Activated naive CD4-positive, alpha-beta T cell treated with anti-CD3 and anti-CD28 coated beads, Interleukin-2, amount 10 ng/mL, durations not matched to agents 7 days and 5 days (primary cell): ENCODE measurements at regions not wholly inside any gene's neighbourhood (a gene's known extent, or its start where the extent isn't known, plus 50 kb on each side); places are given as distances from the start of the nearest gene placed in this dataset.
"Not testable (repeated sequence)": the region's sequence is repeated elsewhere in the genome, so short reads cannot be mapped to it uniquely, and the experiment has no call there.

Experiments
- CTCF ChIA-PET: fragments of 350-600 bp; sonication (Branson Sonifier 250); formaldehyde crosslinking; loops from one replicate; lab custom pipeline; 2021; ENCODE audit warnings: antibody characterized with exemption; lab: Charles Lee
- DNase-seq: peaks from one replicate; pipeline ENCODE4 v3.0.0-alpha.2; 2020
- H3K27ac Mint-ChIP-seq: one replicate; pipeline ENCODE4 v1.8.0; 2021; ENCODE audit warnings: mild to moderate bottlenecking, moderate library complexity, mixed read lengths
- H3K27me3 Mint-ChIP-seq: one replicate; pipeline ENCODE4 v1.8.0; 2021; ENCODE audit warnings: mild to moderate bottlenecking, mixed read lengths
- H3K36me3 Mint-ChIP-seq: one replicate; pipeline ENCODE4 v1.8.0; 2021; ENCODE audit warnings: mixed read lengths
- H3K4me1 Mint-ChIP-seq: one replicate; pipeline ENCODE4 v1.8.0; 2021; ENCODE audit warnings: mixed read lengths
- H3K4me3 Mint-ChIP-seq: one replicate; pipeline ENCODE4 v1.8.0; 2021; ENCODE audit warnings: mild to moderate bottlenecking, moderate library complexity, mixed read lengths
- H3K9me3 Mint-ChIP-seq: one replicate; pipeline ENCODE4 v1.8.0; 2021; ENCODE audit warnings: mixed read lengths

DNA sequence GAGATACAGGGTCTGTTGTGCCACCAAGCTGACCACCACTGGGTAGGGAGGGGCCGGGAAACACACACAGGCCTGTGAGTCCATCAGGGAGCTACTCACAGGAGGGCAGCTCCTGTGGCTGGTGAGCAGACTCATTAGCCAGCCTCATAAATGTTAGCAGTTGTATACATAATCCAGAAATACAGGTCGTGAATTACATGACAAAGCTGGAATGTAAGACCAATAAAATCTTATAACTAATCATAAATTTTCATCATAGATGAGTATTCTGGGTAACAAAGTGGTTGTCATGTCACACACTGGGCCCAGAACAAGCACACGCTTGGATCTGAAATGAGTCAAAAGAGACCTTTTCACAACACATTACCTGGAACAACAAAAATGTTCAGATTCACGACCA is 642.6 kb upstream of the AUTS2 start:
- Mint-ChIP-seq H3K4me3 (no peak overlapping the region), H3K27ac (no peak overlapping the region), H3K4me1 (no peaks in the 10 kb centered on the region), H3K36me3 (no peaks in the 10 kb centered on the region), H3K9me3 (peaks cover 31% of the 10 kb centered on the region), H3K27me3 (no peaks in the 10 kb centered on the region)
- no peak for DNase-seq
- CTCF ChIA-PET = no interaction called here

DNA sequence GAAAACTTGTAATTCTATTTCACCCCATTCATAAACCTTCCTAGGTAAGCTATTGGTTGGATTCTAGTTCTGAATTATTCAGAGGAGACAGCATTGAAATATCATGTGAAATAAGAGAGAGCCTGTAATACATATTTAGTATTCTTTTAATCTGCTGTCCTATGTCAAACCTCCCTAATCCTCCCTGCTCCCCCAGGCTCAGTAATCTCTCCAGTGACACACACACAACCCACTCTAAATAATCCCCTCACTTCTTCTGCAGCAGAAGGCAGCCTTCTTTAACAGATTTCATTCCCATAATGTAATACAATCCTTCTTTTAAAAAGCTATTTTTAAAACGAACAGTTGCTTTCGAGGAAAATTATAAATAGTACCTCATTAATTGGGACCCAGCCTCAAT is 639.7 kb upstream of the AUTS2 start:
- Mint-ChIP-seq H3K27me3 (no peaks in the 10 kb centered on the region), H3K36me3 (no peaks in the 10 kb centered on the region)
- CTCF ChIA-PET = no interaction called here

DNA sequence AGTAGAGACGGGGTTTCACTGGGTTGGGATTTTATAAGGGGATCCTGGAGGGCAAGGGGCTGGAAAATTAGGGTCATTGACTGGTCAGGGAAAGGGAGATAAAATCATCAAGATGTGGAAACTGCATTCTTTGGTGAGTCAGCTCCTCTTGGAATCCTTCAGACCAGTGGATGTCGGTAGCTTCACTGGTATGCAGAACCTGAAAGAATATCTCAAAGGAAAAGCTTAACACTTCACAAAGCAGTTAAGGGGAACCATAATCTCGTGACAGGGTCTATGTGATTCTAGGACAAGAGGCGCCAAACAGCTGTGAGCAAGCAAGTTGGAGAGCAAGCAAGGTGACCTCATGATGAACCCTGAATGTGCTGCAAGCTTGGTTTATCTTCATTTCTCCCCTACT is 634.7 kb upstream of the AUTS2 start:
- Mint-ChIP-seq H3K9me3 (peaks cover 30% of the 10 kb centered on the region), H3K4me3 (no peak overlapping the region), H3K4me1 (no peaks in the 10 kb centered on the region), H3K27me3 (no peaks in the 10 kb centered on the region), H3K27ac (no peak overlapping the region), H3K36me3 (no peaks in the 10 kb centered on the region)
- CTCF ChIA-PET = no interaction called here
- no peak for DNase-seq

More for the DNA sequence above, 639.7 kb upstream of the AUTS2 start:
- H3K4me3 Mint-ChIP-seq = no peak overlapping the region
- peaks cover 40% of the 10 kb centered on the region for H3K9me3 Mint-ChIP-seq
- H3K27ac Mint-ChIP-seq = no peak overlapping the region
- H3K4me1 Mint-ChIP-seq = no peaks in the 10 kb centered on the region
- no peak for DNase-seq

DNA sequence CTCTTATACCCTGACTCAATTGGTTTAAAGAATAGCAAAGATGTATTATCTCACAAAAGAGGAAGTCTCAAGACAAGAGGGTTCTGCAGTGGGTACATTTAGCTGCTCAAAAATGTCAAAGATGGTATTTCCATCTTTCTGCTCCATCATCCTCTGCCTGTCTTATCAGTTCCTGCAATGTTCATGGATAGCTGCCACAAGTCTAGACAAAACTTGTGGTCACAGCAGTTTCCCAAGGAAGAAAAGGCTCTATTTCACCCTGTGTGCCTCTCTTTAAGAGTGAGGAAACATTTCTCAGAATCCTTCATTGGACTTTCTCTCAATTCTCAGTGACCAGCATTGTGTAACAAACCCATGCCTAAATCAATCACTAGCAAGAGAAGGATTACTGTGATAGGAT is 634.2 kb upstream of the AUTS2 start:
- no peak for DNase-seq
- no peaks in the 10 kb centered on the region for H3K27me3 Mint-ChIP-seq
- H3K4me3 Mint-ChIP-seq = no peak overlapping the region
- no peaks in the 10 kb centered on the region for H3K4me1 Mint-ChIP-seq
- CTCF ChIA-PET = no interaction called here
- H3K36me3 Mint-ChIP-seq = no peaks in the 10 kb centered on the region
- H3K27ac Mint-ChIP-seq = no peak overlapping the region
- peaks cover 26% of the 10 kb centered on the region for H3K9me3 Mint-ChIP-seq

DNA sequence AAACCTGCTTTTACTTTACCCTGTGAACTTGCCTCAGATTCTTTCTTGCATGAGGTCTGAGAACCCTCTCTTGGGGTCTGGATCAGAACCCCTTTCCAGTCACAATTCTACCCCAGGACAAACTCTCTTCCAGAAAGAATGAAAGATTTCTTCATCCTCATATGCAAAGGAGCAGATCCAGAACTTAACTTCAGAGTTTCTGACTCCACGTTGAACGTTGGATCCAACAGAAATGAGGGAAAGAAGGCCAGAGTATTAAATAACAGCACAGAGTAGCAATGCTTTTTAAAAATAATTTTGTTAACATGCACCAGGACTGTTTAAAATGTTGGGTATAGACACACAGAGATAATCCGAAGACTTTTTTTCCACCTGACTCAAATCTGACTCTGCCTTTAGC is 632.9 kb upstream of the AUTS2 start:
- Mint-ChIP-seq H3K27ac (no peak overlapping the region), H3K9me3 (peaks cover 28% of the 10 kb centered on the region), H3K36me3 (no peaks in the 10 kb centered on the region), H3K4me3 (no peak overlapping the region), H3K4me1 (no peaks in the 10 kb centered on the region), H3K27me3 (no peaks in the 10 kb centered on the region)
- CTCF ChIA-PET = no interaction called here
- no peak for DNase-seq

DNA sequence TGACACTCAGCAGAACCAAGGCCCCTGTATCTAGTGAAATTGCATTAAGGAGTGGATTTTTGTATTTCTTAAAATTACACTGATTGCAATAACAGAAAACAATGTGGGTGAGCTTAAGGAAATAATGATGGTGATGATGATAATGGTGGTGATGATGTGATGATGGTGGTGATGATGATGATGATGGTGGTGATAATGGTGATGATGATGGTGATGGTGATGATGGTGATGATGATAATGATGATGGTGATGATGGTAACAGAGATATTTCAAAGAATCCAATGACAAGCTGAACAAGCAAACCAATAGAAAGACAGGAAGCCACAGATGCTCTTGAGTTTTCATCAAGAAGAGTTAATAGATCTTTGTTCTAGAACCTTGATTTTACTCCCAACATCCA is 630.7 kb upstream of the AUTS2 start:
- CTCF ChIA-PET = no interaction called here
- H3K4me3 Mint-ChIP-seq = no peak overlapping the region
- no peak overlapping the region for H3K27ac Mint-ChIP-seq
- no peaks in the 10 kb centered on the region for H3K4me1 Mint-ChIP-seq
- no peaks in the 10 kb centered on the region for H3K27me3 Mint-ChIP-seq
- H3K9me3 Mint-ChIP-seq = peaks cover 27% of the 10 kb centered on the region
- no peaks in the 10 kb centered on the region for H3K36me3 Mint-ChIP-seq
- DNase-seq = no peak

DNA sequence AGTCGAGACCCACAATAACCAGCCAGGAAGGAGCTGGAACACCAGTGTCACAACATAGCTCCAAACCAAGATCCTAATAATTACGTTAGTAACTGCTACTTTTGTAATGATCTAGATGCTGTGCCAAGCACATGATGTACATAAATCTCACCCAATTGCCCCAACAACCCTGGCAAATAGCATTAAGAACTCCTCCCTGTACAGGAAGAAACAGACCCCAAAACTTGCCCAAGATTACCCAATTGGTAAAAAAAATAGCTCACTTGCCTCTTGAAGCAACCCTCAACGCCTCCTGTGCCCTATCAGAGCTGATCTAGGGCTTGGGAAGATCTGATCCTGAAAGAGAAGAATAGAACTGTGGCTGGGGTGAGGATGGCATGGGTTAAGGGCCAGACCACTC is 628.7 kb upstream of the AUTS2 start:
- CTCF ChIA-PET = no interaction called here
- Mint-ChIP-seq H3K9me3 (peaks cover 19% of the 10 kb centered on the region), H3K36me3 (no peaks in the 10 kb centered on the region), H3K4me3 (no peak overlapping the region), H3K4me1 (no peaks in the 10 kb centered on the region), H3K27me3 (no peaks in the 10 kb centered on the region), H3K27ac (no peak overlapping the region)
- DNase-seq = no peak

DNA sequence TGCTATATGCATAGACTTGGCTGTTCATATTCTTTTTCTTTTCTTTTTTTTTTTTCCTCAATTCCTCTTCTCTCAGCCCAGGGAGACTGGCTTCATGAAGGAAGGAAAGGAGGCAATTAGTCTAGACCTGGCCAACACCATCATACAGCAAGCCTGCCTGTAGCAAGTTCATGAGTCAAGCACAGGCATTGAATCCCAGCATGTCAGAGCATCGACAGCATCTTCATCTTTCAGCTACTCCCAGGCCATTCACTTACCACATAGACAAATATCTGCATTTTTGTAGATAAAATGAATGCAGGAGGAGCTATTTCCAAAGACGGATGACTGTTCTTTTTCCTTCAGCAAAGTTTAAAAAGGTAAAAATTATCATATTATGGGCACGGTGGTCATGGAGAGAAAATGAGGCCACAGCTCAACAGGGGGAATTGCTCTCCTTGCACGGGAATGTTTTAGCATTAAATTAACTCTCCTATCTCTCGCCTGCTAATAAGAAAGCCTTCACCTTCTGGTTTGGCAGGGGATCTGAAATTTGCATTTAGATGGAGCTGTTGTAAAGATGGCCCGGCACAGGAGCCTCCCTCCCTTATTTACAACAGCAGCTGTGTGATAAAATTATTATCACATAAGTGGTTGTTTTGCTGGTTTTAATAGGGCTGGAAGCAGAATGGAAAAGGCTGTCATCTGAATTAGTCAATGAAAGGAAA is 626.5 kb upstream of the AUTS2 start:
- Mint-ChIP-seq H3K27ac (no peak overlapping the region), H3K27me3 (no peaks in the 10 kb centered on the region), H3K36me3 (no peaks in the 10 kb centered on the region), H3K4me3 (no peak overlapping the region), H3K9me3 (peaks cover 28% of the 10 kb centered on the region), H3K4me1 (no peaks in the 10 kb centered on the region)
- CTCF ChIA-PET = no interaction called here
- no peak for DNase-seq

DNA sequence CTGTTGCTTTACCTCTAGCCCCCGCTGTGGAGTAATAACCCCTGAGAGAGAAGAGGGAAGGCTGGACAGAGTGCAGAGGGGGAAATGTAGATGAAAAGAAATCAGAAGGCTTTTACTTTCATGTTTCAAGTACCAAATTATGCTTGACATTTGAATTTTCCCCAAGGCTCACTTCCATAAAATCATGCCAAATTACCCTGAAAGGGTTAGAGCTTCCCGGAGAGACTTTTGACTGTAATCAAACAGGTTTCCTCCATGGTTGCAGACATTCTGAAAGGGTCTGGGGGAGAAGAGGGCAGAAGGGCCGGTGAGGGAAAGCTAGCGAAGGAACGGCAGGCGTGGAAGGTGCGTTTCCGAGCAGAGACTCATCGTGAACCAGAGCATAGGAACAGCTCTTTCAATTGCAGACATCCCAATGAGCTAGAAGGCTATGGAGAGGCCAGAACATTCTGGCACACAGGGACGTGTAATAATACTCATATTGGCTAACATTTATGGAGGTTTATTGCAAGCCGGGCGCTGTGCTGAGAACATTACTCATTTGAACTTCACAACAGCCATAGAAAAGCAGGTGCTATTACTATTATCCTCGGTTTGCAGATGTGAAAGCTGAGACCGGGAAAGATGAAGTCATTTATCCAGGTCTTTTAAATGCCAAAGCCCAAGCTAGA is 620.8 kb upstream of the AUTS2 start:
- H3K36me3 Mint-ChIP-seq = no peaks in the 10 kb centered on the region
- no peak overlapping the region for H3K27ac Mint-ChIP-seq
- H3K4me3 Mint-ChIP-seq = no peak overlapping the region
- peaks cover 36% of the 10 kb centered on the region for H3K9me3 Mint-ChIP-seq
- H3K4me1 Mint-ChIP-seq = no peaks in the 10 kb centered on the region
- no peak for DNase-seq
- H3K27me3 Mint-ChIP-seq = no peaks in the 10 kb centered on the region
- CTCF ChIA-PET = interaction anchor here (0.6 kb wide), 1 partner anchor 148 kb away, joined by 3 read pairs; no protein-coding TSS in a partner anchor

DNA sequence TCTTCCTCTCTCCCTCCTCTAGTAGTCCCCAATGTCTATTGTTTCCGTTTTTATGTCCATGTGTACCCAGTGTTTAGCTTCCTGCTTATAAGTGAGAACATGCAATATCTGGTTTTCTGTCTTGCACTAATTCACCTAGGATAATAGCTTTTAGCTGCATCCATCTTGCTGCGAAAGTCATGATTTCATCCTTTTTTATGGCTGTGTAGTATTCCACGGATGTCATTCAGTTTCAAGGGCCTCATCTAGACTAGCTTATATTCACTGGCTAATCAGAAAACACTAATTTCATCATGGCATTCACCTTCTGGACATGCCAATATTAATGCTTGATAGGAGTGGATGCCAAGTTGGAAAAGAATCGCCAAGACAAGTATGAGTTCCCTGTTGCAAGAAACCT is 619.6 kb upstream of the AUTS2 start:
- DNase-seq = no peak
- Mint-ChIP-seq H3K4me3 (no peak overlapping the region), H3K9me3 (peaks cover 42% of the 10 kb centered on the region), H3K27ac (no peak overlapping the region), H3K27me3 (no peaks in the 10 kb centered on the region), H3K36me3 (no peaks in the 10 kb centered on the region), H3K4me1 (no peaks in the 10 kb centered on the region)
- CTCF ChIA-PET = no interaction called here

DNA sequence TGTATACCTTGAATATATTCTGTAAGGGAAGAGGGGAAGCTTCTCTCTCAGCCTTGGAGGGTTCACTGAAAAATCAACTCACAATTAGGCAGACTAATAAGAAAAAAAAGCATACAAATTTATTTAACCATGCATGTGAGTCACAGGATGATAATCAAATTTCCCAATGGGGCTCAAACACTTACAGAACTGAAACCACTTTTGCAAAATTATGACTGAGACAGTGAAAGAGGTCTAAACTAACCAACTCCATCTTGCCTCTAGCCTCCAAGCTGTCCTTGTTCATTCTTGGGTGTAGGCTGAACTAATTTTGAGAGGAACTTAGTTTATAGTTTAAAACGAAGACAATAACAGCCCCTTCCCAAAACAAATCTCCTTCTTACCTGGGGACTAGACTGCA is 618.3 kb upstream of the AUTS2 start:
- CTCF ChIA-PET = no interaction called here
- Mint-ChIP-seq H3K4me3 (no peak overlapping the region), H3K27me3 (no peaks in the 10 kb centered on the region), H3K27ac (no peak overlapping the region), H3K36me3 (no peaks in the 10 kb centered on the region), H3K9me3 (peaks cover 44% of the 10 kb centered on the region), H3K4me1 (no peaks in the 10 kb centered on the region)
- DNase-seq = no peak

DNA sequence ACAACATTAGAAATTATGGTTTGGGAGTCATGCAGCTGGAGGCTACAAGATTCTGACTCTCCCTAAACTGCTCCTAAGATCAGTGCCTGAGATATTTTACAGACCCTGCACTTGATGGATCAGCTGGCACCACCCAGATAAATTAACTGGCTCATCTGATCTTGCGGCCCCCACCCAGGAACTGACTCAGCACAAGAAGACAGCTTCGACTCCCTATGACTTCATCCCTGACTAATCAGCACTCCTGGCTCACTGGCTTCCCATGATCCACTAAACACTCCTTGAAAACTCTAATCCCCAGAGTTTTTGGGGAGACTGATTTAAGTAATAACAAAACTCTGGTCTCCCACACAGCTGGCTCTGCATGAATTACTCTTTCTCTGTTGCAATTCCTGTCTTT is 617.8 kb upstream of the AUTS2 start:
- H3K4me1 Mint-ChIP-seq, H3K4me3 Mint-ChIP-seq, H3K27ac Mint-ChIP-seq, DNase-seq, CTCF ChIA-PET, H3K27me3 Mint-ChIP-seq, H3K36me3 Mint-ChIP-seq: not testable (repeated sequence)
- peaks cover 46% of the 10 kb centered on the region for H3K9me3 Mint-ChIP-seq

DNA sequence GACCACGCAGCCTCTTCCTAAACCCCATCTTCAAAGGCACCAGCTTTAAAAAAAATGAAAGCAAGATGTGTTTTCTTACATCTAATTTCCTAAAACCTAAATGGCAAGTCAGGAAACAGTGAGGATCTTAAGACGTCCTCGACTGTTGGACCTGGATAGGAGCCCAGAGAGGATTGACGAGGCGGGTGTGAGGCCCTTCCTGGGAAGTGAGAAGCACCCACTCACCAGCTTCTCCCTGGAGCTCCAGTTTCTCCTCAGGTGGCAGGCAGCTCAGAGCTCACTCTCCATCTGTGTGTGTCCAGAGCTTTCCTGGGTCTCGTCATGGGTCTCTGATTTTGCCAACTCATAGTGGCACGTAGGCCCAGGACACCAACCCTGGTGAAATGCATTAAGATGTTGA is 614.0 kb upstream of the AUTS2 start:
- H3K4me3 Mint-ChIP-seq = no peak overlapping the region
- no peak overlapping the region for H3K27ac Mint-ChIP-seq
- no peaks in the 10 kb centered on the region for H3K36me3 Mint-ChIP-seq
- no peak for DNase-seq
- no peaks in the 10 kb centered on the region for H3K27me3 Mint-ChIP-seq
- CTCF ChIA-PET = no interaction called here
- H3K4me1 Mint-ChIP-seq = no peaks in the 10 kb centered on the region
- H3K9me3 Mint-ChIP-seq = peaks cover 42% of the 10 kb centered on the region

DNA sequence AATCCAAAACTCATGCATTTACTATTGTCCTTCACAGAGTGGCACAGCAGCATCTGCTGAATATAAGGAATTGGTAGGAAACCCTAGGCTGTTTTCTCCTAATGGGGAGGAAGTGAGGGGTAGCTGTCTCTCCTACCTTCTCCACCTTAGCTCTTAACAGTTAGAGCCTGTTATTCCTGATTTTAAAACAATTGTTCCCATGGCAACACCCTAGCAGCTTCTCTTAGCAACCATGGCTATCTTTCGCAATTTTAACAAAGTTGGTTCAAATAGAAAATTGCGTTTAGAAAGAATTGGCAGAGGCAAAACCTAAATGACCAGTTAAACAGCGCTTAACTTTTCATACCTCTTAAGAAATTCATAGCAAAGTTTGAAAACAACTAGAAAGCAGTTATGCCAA is 603.4 kb upstream of the AUTS2 start:
- H3K4me1 Mint-ChIP-seq = no peaks in the 10 kb centered on the region

DNA sequence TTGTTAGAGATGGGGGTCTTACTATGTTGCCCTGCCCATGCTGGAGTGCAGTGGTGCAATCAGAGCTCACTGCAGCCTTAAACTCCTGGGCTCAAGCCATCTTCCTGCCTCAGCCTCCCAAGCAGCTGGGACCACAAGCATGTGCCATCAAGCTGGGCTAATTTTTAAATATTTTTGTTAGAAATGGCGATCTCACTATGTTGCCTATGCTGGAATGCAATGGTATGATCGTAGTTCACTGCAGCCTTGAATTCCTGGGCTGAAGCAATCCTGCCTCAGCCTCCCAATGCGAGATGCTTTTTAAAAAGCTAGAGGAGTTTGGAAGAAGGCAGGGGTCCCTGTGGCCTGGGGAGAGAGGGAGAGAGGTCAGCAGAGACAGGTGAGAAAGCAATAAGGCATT is 600.1 kb upstream of the AUTS2 start:
- CTCF ChIA-PET = no interaction called here
- H3K27ac Mint-ChIP-seq = no peak overlapping the region

More for the DNA sequence above, 603.4 kb upstream of the AUTS2 start:
- H3K27me3 Mint-ChIP-seq = no peaks in the 10 kb centered on the region
- no peak overlapping the region for H3K4me3 Mint-ChIP-seq
- H3K36me3 Mint-ChIP-seq = no peaks in the 10 kb centered on the region
- no peak overlapping the region for H3K27ac Mint-ChIP-seq
- peaks cover 32% of the 10 kb centered on the region for H3K9me3 Mint-ChIP-seq
- DNase-seq = no peak
- CTCF ChIA-PET = no interaction called here

More for the DNA sequence above, 600.1 kb upstream of the AUTS2 start:
- H3K4me1 Mint-ChIP-seq = no peaks in the 10 kb centered on the region
- no peak overlapping the region for H3K4me3 Mint-ChIP-seq
- H3K9me3 Mint-ChIP-seq = peaks cover 45% of the 10 kb centered on the region
- no peak for DNase-seq
- H3K27me3 Mint-ChIP-seq = no peaks in the 10 kb centered on the region
- no peaks in the 10 kb centered on the region for H3K36me3 Mint-ChIP-seq
